GM23338 (cell line): ENCODE measurements at regions not wholly inside any gene's neighbourhood (a gene's known extent, or its start where the extent isn't known, plus 50 kb on each side); places are given as distances from the start of the nearest gene placed in this dataset.
"Not testable (repeated sequence)": the region's sequence is repeated elsewhere in the genome, so short reads cannot be mapped to it uniquely, and the experiment has no call there.

Experiments used
- ATAC-seq: fragments of 200-7000 bp; cut with Tn5 transposase; 3 replicates; pipeline ENCODE4 v1.9.1; 2020
- DNase-seq: peaks from one replicate; pipeline ENCODE4 v3.0.0-alpha.2; 2015; ENCODE audit warnings: low spot score
- H2AFZ ChIP-seq: fragments of 200-600 bp; sonication (generic); 2 replicates; pipeline ENCODE4 v1.8.0; 2016; ENCODE audit warnings: antibody characterized with exemption, mild to moderate bottlenecking, moderate library complexity
- H3F3A ChIP-seq: fragments of 200-600 bp; sonication (generic); replicated peaks from 2 replicates; pipeline ENCODE4 v1.8.0; 2017; ENCODE audit warnings: antibody characterized with exemption, mixed run types, low read depth
- H3K27ac ChIP-seq: fragments of 200-600 bp; sonication (generic); 2 replicates; pipeline ENCODE4 v1.6.1; 2016; ENCODE audit warnings: low read depth
- H3K27me3 ChIP-seq: fragments of 200-600 bp; sonication (generic); 2 replicates; pipeline ENCODE4 v1.8.0; 2016; ENCODE audit warnings: mild to moderate bottlenecking, mixed run types, moderate library complexity; ENCODE audit not compliant: insufficient read depth
- H3K36me3 ChIP-seq: fragments of 200-600 bp; sonication (generic); 2 replicates; pipeline ENCODE4 v1.8.0; 2016; ENCODE audit warnings: mild to moderate bottlenecking; ENCODE audit not compliant: insufficient read depth
- H3K4me1 ChIP-seq: fragments of 200-600 bp; sonication (generic); 2 replicates; pipeline ENCODE4 v1.8.0; 2016; ENCODE audit warnings: mild to moderate bottlenecking, moderate library complexity; ENCODE audit not compliant: insufficient read depth
- H3K4me2 ChIP-seq: fragments of 200-600 bp; sonication (generic); 2 replicates; pipeline ENCODE4 v1.7.1; 2017; ENCODE audit warnings: mixed run types
- H3K4me3 ChIP-seq: fragments of 200-600 bp; sonication (generic); 2 replicates; pipeline ENCODE4 v1.6.1; 2016; ENCODE audit warnings: mixed run types
- H3K79me2 ChIP-seq: fragments of 200-600 bp; sonication (generic); replicated peaks from 2 replicates; pipeline ENCODE4 v1.8.0; 2017; ENCODE audit warnings: mild to moderate bottlenecking; ENCODE audit not compliant: insufficient read depth
- H3K9me2 ChIP-seq: fragments of 200-600 bp; sonication (generic); 2 replicates; pipeline ENCODE4 v1.8.0; 2017; ENCODE audit not compliant: insufficient read depth
- H4K20me1 ChIP-seq: fragments of 200-600 bp; sonication (generic); replicated peaks from 2 replicates; pipeline ENCODE4 v1.8.0; 2017; ENCODE audit warnings: mild to moderate bottlenecking; ENCODE audit not compliant: insufficient read depth
- H3K27ac Mint-ChIP-seq: 2 replicates; pipeline ENCODE4 v1.8.0; 2020; ENCODE audit warnings: inconsistent platforms, mild to moderate bottlenecking, moderate library complexity, mixed read lengths
- H3K27me3 Mint-ChIP-seq: 3 replicates; pipeline ENCODE4 v1.8.0; 2022; ENCODE audit warnings: low read depth, mild to moderate bottlenecking, moderate library complexity, mixed read lengths, inconsistent platforms; ENCODE audit not compliant: insufficient read depth, poor library complexity
- H3K36me3 Mint-ChIP-seq: 3 replicates; pipeline ENCODE4 v1.8.0; 2021; ENCODE audit warnings: low read depth, mild to moderate bottlenecking, inconsistent platforms, moderate library complexity, mixed read lengths
- H3K4me1 Mint-ChIP-seq: 3 replicates; pipeline ENCODE4 v1.8.0; 2020; ENCODE audit warnings: mild to moderate bottlenecking, inconsistent platforms, mixed read lengths
- H3K4me3 Mint-ChIP-seq: 3 replicates; pipeline ENCODE4 v1.8.0; 2021; ENCODE audit warnings: moderate library complexity, mild to moderate bottlenecking, inconsistent platforms, mixed read lengths
- H3K9me3 Mint-ChIP-seq: 3 replicates; pipeline ENCODE4 v1.8.0; 2020; ENCODE audit warnings: moderate library complexity, mild to moderate bottlenecking, inconsistent platforms, mixed read lengths
- ETS1 ChIP-seq: IDR thresholded peaks from 2 replicates; pipeline ENCODE4 v1.6.1; 2016; ENCODE audit warnings: antibody characterized with exemption
- EZH2 ChIP-seq: fragments of 200-600 bp; sonication (generic); IDR thresholded peaks from one replicate; pipeline ENCODE4 v1.8.0; 2017; ENCODE audit warnings: antibody characterized with exemption, mild to moderate bottlenecking, low read depth; ENCODE audit not compliant: unreplicated experiment
- JUNB ChIP-seq: IDR thresholded peaks from one replicate; pipeline ENCODE4 v1.6.1; 2016; ENCODE audit warnings: antibody characterized with exemption; ENCODE audit not compliant: unreplicated experiment
- POLR2AphosphoS5 ChIP-seq: IDR thresholded peaks from 2 replicates; pipeline ENCODE4 v1.6.1; 2016; ENCODE audit warnings: antibody characterized with exemption, low read depth
- REST ChIP-seq: IDR thresholded peaks from one replicate; pipeline ENCODE4 v1.6.1; 2018; ENCODE audit warnings: antibody characterized with exemption; ENCODE audit not compliant: unreplicated experiment
- STAT1 ChIP-seq: IDR thresholded peaks from one replicate; pipeline ENCODE4 v1.6.1; 2016; ENCODE audit warnings: antibody characterized with exemption; ENCODE audit not compliant: unreplicated experiment
- ZNF114 ChIP-seq: fragments of 250-450 bp; sonication (Bioruptor Pico); IDR thresholded peaks from 2 replicates; pipeline ENCODE4 v1.5.0; 2020; ENCODE audit warnings: mild to moderate bottlenecking, moderate library complexity
- ZNF331 ChIP-seq: fragments of 250-450 bp; sonication (Bioruptor Pico); IDR thresholded peaks from 2 replicates; pipeline ENCODE4 v1.5.0; 2020; ENCODE audit warnings: low read depth, mild to moderate bottlenecking, moderate library complexity

GRCh38 chr1:104212239-104212638, 462.5 kb downstream of the AMY1C start:
- Mint-ChIP-seq H3K27me3 (peaks cover 3% of the 10 kb centered on the region), H3K9me3 (peaks cover 11% of the 10 kb centered on the region)

GRCh38 chr1:104217395-104217986, 467.8 kb downstream of the AMY1C start:
- not testable (repeated sequence) for H3K4me3 Mint-ChIP-seq, H2AFZ ChIP-seq, ATAC-seq, H3K4me1 Mint-ChIP-seq, H3K4me1 ChIP-seq, H3K27ac ChIP-seq, H3K27me3 Mint-ChIP-seq, H3K79me2 ChIP-seq, H3K9me2 ChIP-seq, H4K20me1 ChIP-seq, H3K4me3 ChIP-seq, H3K27ac Mint-ChIP-seq, DNase-seq, H3K36me3 ChIP-seq, H3F3A ChIP-seq, H3K27me3 ChIP-seq, H3K4me2 ChIP-seq
- Mint-ChIP-seq H3K9me3 (peaks cover 48% of the 10 kb centered on the region), H3K36me3 (peaks cover 21% of the 10 kb centered on the region)

More at GRCh38 chr1:104212239-104212638, 462.5 kb downstream of the AMY1C start:
- H3K27me3 ChIP-seq, result no peaks in the 10 kb centered on the region
- ATAC-seq (no peak), DNase-seq (no peak)
- H3K4me1 ChIP-seq, result no peaks in the 10 kb centered on the region; the same call in 1 of the 2 replicates
- H3K4me1 Mint-ChIP-seq, result 0 out of 3 replicates have a peak, but pooled peaks cover 2% of the 10 kb centered on the region
- H3K27ac Mint-ChIP-seq, result no peak overlapping the region
- no peak overlapping the region for H3K4me3 ChIP-seq
- H3K4me3 Mint-ChIP-seq, result no peak overlapping the region
- H3K79me2 ChIP-seq, result no peaks in the 10 kb centered on the region
- TF ChIP-seq STAT1, result no peak
- TF ChIP-seq EZH2, result no peak
- TF ChIP-seq REST, result no peak
- peaks cover 6% of the 10 kb centered on the region; the same call in 1 of the 2 replicates for H3K9me2 ChIP-seq
- no peaks in the 10 kb centered on the region for H3K36me3 ChIP-seq
- no peaks in the 10 kb centered on the region for H3F3A ChIP-seq
- peaks cover 10% of the 10 kb centered on the region; the same call in 2 of the 3 replicates for H3K36me3 Mint-ChIP-seq
- no peak overlapping the region for H3K4me2 ChIP-seq
- no peak overlapping the region for H3K27ac ChIP-seq
- H4K20me1 ChIP-seq, result no peaks in the 10 kb centered on the region
- no peak overlapping the region for H2AFZ ChIP-seq

GRCh38 chr1:104229860-104230259, 480.2 kb downstream of the AMY1C start:
- no peaks in the 10 kb centered on the region for H3K36me3 Mint-ChIP-seq
- no peak overlapping the region for H3K27ac Mint-ChIP-seq
- H3K4me1 Mint-ChIP-seq, result no peaks in the 10 kb centered on the region
- DNase-seq, result no peak
- peaks cover 3% of the 10 kb centered on the region for H3K27me3 Mint-ChIP-seq
- Histone ChIP-seq H3K27me3 (no peaks in the 10 kb centered on the region), H3K27ac (no peak overlapping the region), H3F3A (no peaks in the 10 kb centered on the region), H2AFZ (no peak overlapping the region), H3K36me3 (no peaks in the 10 kb centered on the region), H3K9me2 (0 out of 2 replicates have a peak, but pooled peaks cover 1% of the 10 kb centered on the region), H3K79me2 (no peaks in the 10 kb centered on the region), H3K4me2 (no peak overlapping the region), H4K20me1 (no peaks in the 10 kb centered on the region), H3K4me1 (no peaks in the 10 kb centered on the region), H3K4me3 (no peak overlapping the region)
- H3K9me3 Mint-ChIP-seq, result no peaks in the 10 kb centered on the region
- no peak overlapping the region for H3K4me3 Mint-ChIP-seq
- ATAC-seq, result no peak
- TF ChIP-seq POLR2AphosphoS5 (no peak), JUNB (no peak), ETS1 (no peak), EZH2 (no peak), ZNF331 (CRISPR knock-in tag) (no peak), ZNF114 (CRISPR knock-in tag) (no peak)
